ENCODE measurements at regions not wholly inside any gene's neighbourhood (a gene's known extent, or its start where the extent isn't known, plus 50 kb on each side); places are given as distances from the start of the nearest gene placed in this dataset.

DNA sequence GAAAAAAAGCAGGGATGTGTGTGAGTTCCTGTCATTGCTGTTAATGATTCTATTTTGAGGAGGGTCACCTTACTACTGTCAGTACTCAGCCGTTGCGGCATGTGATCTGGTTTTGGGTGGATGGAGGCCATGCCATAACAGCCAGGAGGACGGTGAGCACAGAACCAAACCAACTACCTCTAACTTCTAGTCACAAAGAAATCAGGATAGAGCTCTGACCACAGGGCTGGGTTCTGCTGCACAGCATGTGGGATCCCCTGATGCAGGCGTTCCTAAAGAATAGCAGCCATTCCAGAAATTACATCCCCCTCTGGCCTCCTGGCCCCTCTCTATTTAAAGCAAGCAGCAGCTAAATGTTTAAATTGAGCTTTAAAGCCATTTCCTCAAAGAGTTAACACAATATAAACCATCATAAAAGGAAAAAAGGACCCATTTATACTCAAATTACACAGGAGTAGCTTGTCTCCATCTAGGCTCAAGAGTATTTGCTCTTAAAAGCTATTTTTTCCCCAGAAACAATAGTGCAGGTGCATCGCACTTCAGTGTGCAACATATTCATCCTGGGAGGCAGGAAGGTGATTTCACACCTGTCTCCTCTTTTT lies 786.4 kb downstream of the RNF144A start:
- no peak overlapping the region for H3K4me3 ChIP-seq (ENCODE audit: low read length)
- H3K27ac ChIP-seq (ENCODE audit: low read length) = peak overlapping the region; percentile 67; the same call in 1 of the 2 replicates
- no peak overlapping the region for H3K9ac ChIP-seq (ENCODE audit: low read length)
- H3K4me1 ChIP-seq (ENCODE audit: low read length) = peaks cover 30% of the 10 kb centered on the region
- H3K36me3 ChIP-seq (replicated peaks; ENCODE audit: insufficient read depth, low read length) = no peaks in the 10 kb centered on the region
- no peaks in the 10 kb centered on the region for H4K20me1 ChIP-seq (ENCODE audit: insufficient read depth, low read length)
- peak overlapping the region; percentile 37; the same call in 1 of the 2 replicates for H3K4me2 ChIP-seq (ENCODE audit: low read depth, low read length)
- H3K9me2 ChIP-seq (replicated peaks; ENCODE audit: insufficient read depth, low read length) = no peaks in the 10 kb centered on the region
- H3K79me2 ChIP-seq (ENCODE audit: low read length) = no peaks in the 10 kb centered on the region
- H3K9me3 ChIP-seq (replicated peaks; ENCODE audit: insufficient read depth, low read length) = no peaks in the 10 kb centered on the region
- peaks cover 14% of the 10 kb centered on the region for H3F3A ChIP-seq (ENCODE audit: insufficient read depth, low read length)
- TF ChIP-seq, protein P1, sequence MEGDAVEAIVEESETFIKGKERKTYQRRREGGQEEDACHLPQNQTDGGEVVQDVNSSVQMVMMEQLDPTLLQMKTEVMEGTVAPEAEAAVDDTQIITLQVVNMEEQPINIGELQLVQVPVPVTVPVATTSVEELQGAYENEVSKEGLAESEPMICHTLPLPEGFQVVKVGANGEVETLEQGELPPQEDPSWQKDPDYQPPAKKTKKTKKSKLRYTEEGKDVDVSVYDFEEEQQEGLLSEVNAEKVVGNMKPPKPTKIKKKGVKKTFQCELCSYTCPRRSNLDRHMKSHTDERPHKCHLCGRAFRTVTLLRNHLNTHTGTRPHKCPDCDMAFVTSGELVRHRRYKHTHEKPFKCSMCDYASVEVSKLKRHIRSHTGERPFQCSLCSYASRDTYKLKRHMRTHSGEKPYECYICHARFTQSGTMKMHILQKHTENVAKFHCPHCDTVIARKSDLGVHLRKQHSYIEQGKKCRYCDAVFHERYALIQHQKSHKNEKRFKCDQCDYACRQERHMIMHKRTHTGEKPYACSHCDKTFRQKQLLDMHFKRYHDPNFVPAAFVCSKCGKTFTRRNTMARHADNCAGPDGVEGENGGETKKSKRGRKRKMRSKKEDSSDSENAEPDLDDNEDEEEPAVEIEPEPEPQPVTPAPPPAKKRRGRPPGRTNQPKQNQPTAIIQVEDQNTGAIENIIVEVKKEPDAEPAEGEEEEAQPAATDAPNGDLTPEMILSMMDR (IDR thresholded peaks at IDR 0.05; ENCODE audit: low read length) = no peak
- no peak for TF ChIP-seq EZH2 (optimal IDR thresholded peaks at IDR 0.05; ENCODE audit: low read depth, low read length)
- no peak for TF ChIP-seq EZH2phosphoT487 (IDR thresholded peaks at IDR 0.05; ENCODE audit: low read length)
- H2AFZ ChIP-seq (ENCODE audit: low read length) = no peak overlapping the region
- peak; percentile 12 for DNase-seq
- no peaks in the 10 kb centered on the region for H3K27me3 ChIP-seq (replicated peaks; ENCODE audit: insufficient read depth, low read length)

DNA sequence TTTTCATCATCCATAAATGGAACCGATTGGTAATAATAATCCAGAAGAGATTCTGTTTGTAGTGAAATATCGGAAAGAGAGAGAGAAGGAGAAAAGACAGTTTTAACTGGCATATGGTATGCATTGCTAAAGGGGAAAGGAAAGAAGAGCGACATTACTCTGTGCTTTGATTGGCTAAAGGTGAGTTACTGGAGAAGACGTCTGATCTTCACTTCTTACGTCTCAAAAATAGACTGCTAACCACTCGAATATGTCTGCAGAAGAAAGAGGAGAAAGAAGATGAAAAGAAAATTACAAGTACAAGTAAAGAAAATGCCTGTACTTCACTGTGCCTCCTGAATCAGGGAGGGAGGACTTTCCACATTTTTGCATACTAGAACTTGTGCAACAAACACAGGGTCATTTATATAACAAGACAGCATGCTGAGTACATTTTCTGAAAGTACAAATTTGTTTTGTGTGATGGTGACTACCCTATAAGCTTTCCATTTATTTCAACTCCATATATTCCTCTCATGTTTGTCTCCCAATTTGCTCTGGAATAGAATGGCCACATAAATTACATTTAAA lies 787.2 kb downstream of the RNF144A start:
- H3K9ac ChIP-seq (ENCODE audit: low read length) = no peak overlapping the region
- H3K4me3 ChIP-seq (ENCODE audit: low read length) = no peak overlapping the region
- no peaks in the 10 kb centered on the region for H3K27me3 ChIP-seq (replicated peaks; ENCODE audit: insufficient read depth, low read length)

DNA sequence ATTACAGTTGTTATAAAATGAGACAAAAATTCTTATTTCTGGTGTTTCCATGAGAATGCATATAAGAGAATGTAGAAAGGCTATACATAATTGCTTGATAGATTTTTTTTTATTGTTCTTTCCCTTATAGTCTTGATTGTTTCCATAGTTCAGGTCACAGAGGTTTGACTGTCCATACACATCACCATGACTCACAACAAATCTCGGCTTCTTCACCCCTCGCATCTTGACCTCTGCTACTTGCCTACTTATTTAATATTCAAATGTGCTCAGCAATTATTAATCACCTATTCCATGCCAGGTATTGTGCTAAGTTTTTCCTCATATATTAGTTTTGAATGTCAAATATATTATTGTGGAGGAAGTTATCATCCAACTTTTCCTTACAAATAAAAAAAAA lies 789.6 kb downstream of the RNF144A start:
- peaks cover 25% of the 10 kb centered on the region for H3K4me1 ChIP-seq (ENCODE audit: low read length)
- no peak overlapping the region for H3K27ac ChIP-seq (ENCODE audit: low read length)
- H3K9ac ChIP-seq (ENCODE audit: low read length) = no peak overlapping the region
- no peaks in the 10 kb centered on the region for H3K27me3 ChIP-seq (replicated peaks; ENCODE audit: insufficient read depth, low read length)
- H3K9me3 ChIP-seq (replicated peaks; ENCODE audit: insufficient read depth, low read length) = no peaks in the 10 kb centered on the region
- no peak overlapping the region for H3K4me3 ChIP-seq (ENCODE audit: low read length)
- H3K4me2 ChIP-seq (ENCODE audit: low read depth, low read length) = no peak overlapping the region
- no peak for TF ChIP-seq EZH2phosphoT487 (IDR thresholded peaks at IDR 0.05; ENCODE audit: low read length)
- TF ChIP-seq, protein P1 (IDR thresholded peaks at IDR 0.05; ENCODE audit: low read length) = no peak
- TF ChIP-seq EZH2 (optimal IDR thresholded peaks at IDR 0.05; ENCODE audit: low read depth, low read length) = no peak
- no peaks in the 10 kb centered on the region for H4K20me1 ChIP-seq (ENCODE audit: insufficient read depth, low read length)
- no peaks in the 10 kb centered on the region for H3K9me2 ChIP-seq (replicated peaks; ENCODE audit: insufficient read depth, low read length)
- no peak for DNase-seq
- no peaks in the 10 kb centered on the region for H3K36me3 ChIP-seq (replicated peaks; ENCODE audit: insufficient read depth, low read length)
- no peaks in the 10 kb centered on the region for H3K79me2 ChIP-seq (ENCODE audit: low read length)
- H3F3A ChIP-seq (ENCODE audit: insufficient read depth, low read length) = peaks cover 14% of the 10 kb centered on the region
- H2AFZ ChIP-seq (ENCODE audit: low read length) = no peak overlapping the region

More for the DNA sequence above, 787.2 kb downstream of the RNF144A start:
- Histone ChIP-seq H3F3A (ENCODE audit: insufficient read depth, low read length) (peaks cover 14% of the 10 kb centered on the region), H4K20me1 (ENCODE audit: insufficient read depth, low read length) (no peaks in the 10 kb centered on the region), H3K4me2 (ENCODE audit: low read depth, low read length) (no peak overlapping the region; the same call in 1 of the 2 replicates), H3K79me2 (ENCODE audit: low read length) (no peaks in the 10 kb centered on the region), H3K9me2 (replicated peaks; ENCODE audit: insufficient read depth, low read length) (no peaks in the 10 kb centered on the region), H3K9me3 (replicated peaks; ENCODE audit: insufficient read depth, low read length) (no peaks in the 10 kb centered on the region), H3K36me3 (replicated peaks; ENCODE audit: insufficient read depth, low read length) (no peaks in the 10 kb centered on the region), H3K4me1 (ENCODE audit: low read length) (peaks cover 30% of the 10 kb centered on the region), H2AFZ (ENCODE audit: low read length) (no peak overlapping the region), H3K27ac (ENCODE audit: low read length) (no peak overlapping the region)
- TF ChIP-seq, protein P1 (IDR thresholded peaks at IDR 0.05; ENCODE audit: low read length) = no peak
- TF ChIP-seq EZH2phosphoT487 (IDR thresholded peaks at IDR 0.05; ENCODE audit: low read length) = no peak
- TF ChIP-seq EZH2 (optimal IDR thresholded peaks at IDR 0.05; ENCODE audit: low read depth, low read length) = no peak
- DNase-seq = no peak
